NCI-H1092 treated with DMSO at 0.1 percent for 48 hours (cell line): ENCODE measurements at regions not wholly inside any gene's neighbourhood (a gene's known extent, or its start where the extent isn't known, plus 50 kb on each side); places are given as distances from the start of the nearest gene placed in this dataset.
"Not testable (repeated sequence)": the region's sequence is repeated elsewhere in the genome, so short reads cannot be mapped to it uniquely, and the experiment has no call there.

Source experiments
- DNase-seq: peaks from one replicate; lab custom pipeline; 2025; lab: John Stamatoyannopoulos, UW

GRCh38 chr6:16824845-16825685 lies 63.8 kb upstream of the ATXN1 start:
- DNase-seq: no peak

- DNase-seq: no peak
Observed at GRCh38 chr6:16823718-16824352, 62.6 kb upstream of the ATXN1 start.

- DNase-seq: no peak
Observed at GRCh38 chr6:16822975-16823717, 61.9 kb upstream of the ATXN1 start.

- no peak for DNase-seq
Observed at GRCh38 chr6:16822529-16822928, 61.3 kb upstream of the ATXN1 start.

- no peak for DNase-seq
Observed at GRCh38 chr6:16821834-16822264, 60.6 kb upstream of the ATXN1 start.

- DNase-seq: not testable (repeated sequence)
Observed at GRCh38 chr6:16820262-16820661, 59.0 kb upstream of the ATXN1 start.

GRCh38 chr6:16819752-16820151 lies 58.5 kb upstream of the ATXN1 start:
- DNase-seq: no peak

GRCh38 chr6:16818992-16819626 lies 57.8 kb upstream of the ATXN1 start:
- no peak for DNase-seq

- DNase-seq: no peak
Observed at GRCh38 chr6:16817594-16817993, 56.3 kb upstream of the ATXN1 start.

GRCh38 chr6:16816891-16817290 lies 55.6 kb upstream of the ATXN1 start:
- no peak for DNase-seq

- DNase-seq: no peak
Observed at GRCh38 chr6:16812993-16813392, 51.7 kb upstream of the ATXN1 start.

- DNase-seq: no peak
Observed at GRCh38 chr6:16811277-16811979, 50.2 kb upstream of the ATXN1 start.
